IPS DF 19.7 (cell line): ENCODE measurements at regions not wholly inside any gene's neighbourhood (a gene's known extent, or its start where the extent isn't known, plus 50 kb on each side); places are given as distances from the start of the nearest gene placed in this dataset.

Experiments
- DNase-seq: peaks from one replicate; pipeline ENCODE4 v3.0.0-alpha.2; 2013; ENCODE audit warnings: low read depth, low spot score

DNA sequence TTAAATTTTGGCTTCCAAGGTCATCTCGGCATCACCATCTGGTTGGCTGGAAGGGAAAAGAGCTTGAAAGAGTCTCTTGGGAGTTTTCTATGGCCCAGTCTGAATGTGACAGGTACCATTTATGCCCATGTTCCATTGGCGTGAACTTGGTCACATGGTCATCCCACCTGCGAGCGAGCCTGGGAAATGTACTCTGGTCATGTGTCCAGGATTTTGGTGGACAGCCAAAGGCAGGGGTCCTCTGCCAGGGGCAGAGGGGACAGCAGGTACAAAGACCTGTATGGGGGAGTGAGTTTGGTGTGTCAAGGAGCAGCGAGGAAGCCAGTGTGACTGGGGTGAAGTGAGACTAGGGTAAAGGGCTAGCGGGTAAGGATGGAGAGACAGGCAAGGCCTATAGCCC, 112.6 kb downstream of the CDC5L start:
- no peak for DNase-seq

GRCh38 chr6:44503471-44503870, 116.0 kb downstream of the CDC5L start:
- no peak for DNase-seq

DNA sequence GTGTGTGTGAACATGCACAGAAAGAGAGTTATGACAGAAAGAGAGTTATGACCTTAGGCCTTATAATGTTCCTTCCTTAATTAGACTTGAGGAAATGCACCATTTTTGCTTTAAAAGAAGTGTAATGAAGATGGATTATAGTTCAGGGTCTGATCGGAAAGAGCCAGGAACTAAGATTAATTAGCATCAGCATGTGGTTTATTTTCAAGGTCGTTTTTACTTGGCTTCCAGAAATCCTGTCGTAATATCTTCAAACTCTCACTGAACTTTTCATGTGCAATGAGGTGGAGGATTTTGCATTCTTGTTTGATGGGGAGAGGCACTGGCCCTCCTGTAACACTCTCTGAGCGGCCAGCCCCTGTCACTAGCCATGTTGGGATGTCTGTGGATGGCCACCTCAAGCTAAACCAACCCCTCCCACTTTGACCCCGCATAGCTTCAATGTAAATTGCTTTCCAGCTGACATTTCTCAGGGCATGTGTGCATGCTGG, 116.8 kb downstream of the CDC5L start:
- DNase-seq, result no peak

- DNase-seq, result no peak
Observed at GRCh38 chr6:44505751-44506150, 118.2 kb downstream of the CDC5L start.

DNA sequence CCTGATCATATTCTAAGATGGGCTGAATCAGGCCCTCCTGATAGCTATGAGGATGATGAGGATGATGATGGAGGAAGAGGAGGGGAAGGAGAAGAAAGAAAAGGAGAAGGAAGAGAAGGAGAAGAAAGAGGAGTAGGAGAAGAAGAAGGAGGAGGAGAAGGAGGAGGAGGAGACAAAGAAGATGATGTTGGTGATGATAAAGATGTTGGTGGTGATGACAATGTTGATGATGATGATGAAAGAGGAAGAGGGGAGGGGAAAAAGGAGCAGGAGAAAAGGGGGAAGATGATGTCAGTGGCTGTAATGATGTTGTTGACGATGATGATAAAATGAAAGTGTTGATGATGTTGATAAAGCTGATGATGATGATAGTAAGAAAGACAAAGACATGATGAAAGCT, 119.5 kb downstream of the CDC5L start:
- no peak for DNase-seq

- no peak for DNase-seq
Observed at GRCh38 chr6:44508646-44509045, 121.1 kb downstream of the CDC5L start.

DNA sequence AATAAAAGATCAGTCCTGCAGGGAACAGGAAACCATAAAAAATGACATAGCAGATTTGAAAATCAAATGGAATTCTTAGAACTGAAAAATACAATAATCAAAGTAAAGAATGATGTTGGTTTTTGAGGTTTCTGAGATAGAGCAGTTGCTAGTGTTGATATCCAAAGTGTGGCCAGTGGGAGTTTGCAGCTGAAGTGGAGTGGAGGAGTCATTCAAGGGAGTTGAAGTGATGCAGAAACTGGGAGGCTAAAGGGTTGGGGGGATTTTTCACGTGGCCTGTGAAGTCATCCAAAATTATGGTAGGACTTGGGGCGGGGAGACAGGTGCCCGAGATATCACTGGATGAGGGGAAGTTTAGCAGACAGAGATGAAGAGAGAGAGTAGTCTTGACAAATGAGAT, 123.6 kb downstream of the CDC5L start:
- DNase-seq, result no peak

DNA sequence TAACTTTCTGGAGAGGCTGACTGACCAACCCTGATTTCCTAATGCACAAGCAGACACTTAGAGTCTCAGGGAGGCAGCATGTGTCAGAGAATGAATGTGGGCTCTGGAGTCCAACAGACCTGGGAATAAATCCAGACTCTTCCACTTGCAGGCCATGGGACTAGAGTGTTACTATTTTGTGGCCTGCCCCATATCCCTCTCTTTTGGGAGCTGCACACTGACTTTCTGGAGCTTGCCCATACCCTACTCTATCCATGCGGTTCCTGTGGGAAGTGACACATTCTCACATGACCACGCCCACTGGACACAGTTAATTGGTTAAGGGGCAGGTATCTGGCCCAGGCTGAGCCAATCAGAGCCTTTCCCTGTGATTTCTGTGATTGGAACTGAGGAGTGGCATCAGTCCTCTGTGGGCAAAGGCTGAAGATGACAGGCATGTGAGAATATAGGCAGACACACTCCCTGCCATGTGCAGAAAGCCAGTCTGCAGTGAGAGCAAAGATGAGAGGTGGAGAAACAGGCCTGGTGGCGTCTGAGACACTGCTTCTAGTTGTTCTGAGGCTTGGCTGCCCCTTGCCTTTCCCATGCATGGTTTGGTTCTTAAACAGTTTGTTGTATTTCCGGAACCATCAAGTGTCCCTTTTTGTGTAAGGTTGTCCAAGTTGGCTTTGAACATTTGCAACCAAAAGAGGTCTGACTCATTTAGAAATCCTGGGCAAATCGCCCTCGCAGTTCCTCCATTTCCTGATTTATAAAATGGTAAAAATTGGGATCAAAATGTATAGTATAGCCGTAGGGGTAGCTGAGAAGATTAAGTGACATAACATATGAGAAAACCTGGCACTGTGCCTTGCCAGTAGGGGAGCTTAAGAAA, 125.6 kb downstream of the CDC5L start:
- DNase-seq, result no peak

GRCh38 chr6:44514085-44514484, 126.6 kb downstream of the CDC5L start:
- no peak for DNase-seq

- no peak for DNase-seq
Observed at GRCh38 chr6:44514576-44515193, 127.2 kb downstream of the CDC5L start.

DNA sequence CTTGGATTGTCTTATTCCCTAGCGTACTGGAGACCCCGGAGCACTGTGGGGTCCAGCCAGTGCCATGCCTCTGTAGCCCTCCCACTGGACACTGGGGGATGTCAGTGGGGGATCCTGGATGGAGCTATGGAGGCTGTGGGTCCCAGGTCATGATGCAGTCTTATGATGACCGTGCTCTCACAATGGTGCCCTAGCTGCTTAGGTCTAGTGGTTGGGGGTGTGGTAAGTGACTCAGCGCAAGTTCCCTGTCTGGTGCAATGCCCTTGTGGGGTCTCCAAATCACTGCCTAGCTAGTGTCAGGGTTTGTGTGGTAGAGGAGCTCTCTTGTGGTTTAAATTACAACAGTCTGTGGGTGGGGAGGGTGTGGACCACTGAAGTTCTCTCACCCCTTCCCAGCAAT, 135.4 kb downstream of the CDC5L start:
- DNase-seq, result no peak

DNA sequence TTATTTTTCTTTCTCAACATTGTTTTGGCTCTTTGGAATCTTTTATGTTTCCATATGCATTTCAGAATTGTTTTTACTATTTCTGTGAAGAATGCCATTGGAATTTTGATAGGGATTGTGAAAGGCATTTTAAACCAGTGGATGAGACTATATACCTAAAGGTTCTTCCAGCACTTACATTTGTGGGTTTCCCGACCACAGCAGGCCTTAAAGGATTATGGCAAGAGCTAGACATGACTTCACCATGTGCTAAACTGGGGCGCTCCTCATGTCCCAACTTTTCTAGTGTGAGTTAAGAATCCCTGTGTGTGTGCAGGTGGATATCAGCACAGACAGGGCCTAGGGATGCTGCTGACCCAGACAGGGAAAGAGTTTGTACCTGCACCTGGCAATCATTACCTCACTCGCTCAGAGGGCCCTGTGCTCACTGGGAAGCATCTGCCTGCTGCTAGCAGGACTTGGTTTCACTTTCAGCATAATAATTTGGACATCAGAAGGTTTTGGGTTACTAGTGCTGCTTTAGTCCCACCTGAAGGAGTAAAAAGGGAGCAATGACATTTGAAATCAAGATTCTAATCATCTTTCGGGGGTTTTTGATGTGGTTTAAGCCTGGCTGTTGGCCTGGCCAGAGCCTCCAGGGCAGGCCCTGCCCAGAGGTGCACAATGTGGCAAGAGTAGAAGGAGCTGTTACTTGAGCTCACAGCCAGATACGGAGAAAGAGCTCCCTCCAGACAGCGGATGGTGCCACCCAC, 137.1 kb downstream of the CDC5L start:
- no peak for DNase-seq

GRCh38 chr6:44525761-44526351, 138.3 kb downstream of the CDC5L start:
- no peak for DNase-seq

GRCh38 chr6:44527181-44527580, 139.7 kb downstream of the CDC5L start:
- no peak for DNase-seq

DNA sequence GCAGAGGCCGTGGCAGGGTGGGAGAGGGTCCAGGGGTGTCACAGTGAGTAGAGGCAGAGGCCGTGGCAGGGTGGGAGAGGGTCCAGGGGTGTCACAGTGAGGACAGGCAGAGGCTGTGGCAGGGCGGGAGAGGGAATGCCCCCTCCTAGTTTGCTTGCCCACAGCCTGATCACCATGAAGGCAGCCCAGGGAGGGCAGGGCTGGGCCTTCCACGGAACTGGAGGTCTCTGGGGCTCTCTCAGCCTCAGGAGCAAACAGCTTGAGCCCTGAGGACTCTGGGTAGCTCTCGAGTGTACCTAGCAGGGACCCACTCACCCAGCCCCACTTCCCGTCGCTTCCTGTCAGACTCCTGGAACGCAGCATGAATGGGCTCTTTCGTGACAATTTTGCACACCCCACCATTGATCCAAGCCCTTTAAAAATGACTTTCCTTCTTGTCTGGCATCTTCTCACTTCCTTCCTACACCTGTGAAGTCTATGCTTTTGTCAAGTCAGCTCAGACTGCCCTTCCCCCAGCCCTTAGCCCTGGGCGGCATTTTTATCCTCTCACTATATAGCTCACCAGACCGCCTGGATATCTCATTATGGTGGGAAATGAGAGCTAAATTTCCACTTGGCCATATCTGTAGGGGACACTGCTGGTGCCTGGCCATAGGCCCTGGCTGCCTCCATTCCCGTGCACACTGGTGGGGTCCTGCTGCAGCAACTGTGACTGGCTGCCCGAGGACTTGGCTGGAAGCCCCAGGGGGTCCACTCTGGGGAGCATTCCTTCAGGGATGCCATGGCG, 140.3 kb downstream of the CDC5L start:
- DNase-seq, result no peak

DNA sequence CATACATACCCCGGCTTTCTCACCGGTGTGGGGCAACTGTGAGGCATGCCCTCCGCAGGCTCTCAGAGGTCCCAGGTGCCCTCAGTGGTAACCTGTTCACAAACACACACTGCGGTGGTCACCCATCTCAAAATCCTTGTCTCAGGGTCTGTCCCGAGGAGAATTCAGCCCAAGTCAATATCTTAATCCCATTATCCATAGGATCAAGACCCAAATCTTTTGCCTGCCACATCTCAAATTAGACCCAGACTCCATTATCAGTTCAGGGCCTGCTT, 140.8 kb downstream of the CDC5L start:
- DNase-seq, result no peak

DNA sequence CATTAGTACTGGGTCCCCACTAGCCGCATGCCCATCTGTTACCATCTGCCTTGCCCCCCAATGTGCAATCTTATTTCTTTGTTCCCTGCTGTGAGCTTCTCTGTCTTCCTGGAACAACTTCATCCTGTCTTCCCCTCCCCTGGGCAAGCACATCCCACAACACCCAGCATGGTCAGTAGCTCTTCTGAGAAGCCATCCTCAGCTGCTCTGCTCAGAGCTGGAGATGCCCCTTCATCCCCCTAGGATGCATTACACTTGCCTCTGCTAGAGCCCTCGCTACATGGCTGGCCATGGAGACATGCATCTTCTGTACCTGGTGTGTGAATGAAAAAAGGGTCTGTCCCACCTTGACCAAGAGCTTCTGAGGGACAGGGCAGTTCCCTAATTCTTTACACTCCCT, 141.2 kb downstream of the CDC5L start:
- DNase-seq, result no peak

GRCh38 chr6:44529146-44529905, 141.8 kb downstream of the CDC5L start:
- no peak for DNase-seq

DNA sequence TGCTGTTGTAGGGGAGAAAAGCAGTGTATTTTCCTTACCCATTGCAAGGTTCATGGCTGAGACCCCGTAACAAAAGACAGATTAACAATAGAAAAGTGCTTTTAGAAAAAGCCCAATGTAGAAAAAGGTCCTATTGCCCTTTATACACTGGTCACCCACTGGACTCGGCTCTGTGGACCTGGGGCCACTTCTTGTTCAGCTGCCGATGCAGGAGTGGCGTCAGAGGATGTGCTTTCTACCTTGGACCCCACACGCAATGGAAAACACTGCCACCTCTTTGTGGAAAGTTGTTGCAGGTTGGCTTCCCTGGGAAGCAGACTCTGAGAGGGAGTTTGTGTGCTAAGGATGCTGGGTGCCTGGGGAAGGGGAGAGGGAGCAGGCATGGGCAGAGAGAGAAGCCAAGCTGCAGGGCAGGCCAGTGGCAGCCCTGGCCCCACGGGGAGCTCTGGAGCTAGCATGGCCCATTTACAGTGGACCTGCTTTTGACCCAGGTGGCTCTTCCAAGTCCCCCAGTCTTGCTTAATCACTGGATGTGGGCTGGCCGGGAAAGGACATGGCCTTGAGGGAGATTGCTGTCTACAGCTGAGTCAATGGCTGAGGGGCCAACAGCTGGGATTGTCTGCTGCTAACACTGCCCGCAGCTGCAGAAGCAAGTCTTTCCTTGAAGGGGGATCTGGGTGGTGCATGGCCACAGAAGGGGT, 142.9 kb downstream of the CDC5L start:
- DNase-seq, result no peak

DNA sequence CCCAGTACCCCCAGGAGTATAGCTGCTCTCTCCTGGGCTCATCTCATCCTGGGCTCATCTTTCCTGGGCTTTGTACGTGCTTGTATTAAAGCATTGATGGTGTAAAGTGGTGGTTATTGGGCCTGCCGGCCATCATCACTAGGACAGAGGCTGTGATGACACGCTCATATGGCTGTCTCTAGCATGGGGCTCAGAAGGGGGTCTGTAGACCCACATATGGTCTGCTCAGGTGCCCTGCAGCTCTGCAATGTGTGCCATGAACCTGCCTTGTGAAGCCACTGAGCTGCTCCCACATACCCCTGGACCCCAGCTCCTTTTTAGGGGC, 143.4 kb downstream of the CDC5L start:
- no peak for DNase-seq
